ENCODE measurements at regions not wholly inside any gene's neighbourhood (a gene's known extent, or its start where the extent isn't known, plus 50 kb on each side); places are given as distances from the start of the nearest gene placed in this dataset.

DNA sequence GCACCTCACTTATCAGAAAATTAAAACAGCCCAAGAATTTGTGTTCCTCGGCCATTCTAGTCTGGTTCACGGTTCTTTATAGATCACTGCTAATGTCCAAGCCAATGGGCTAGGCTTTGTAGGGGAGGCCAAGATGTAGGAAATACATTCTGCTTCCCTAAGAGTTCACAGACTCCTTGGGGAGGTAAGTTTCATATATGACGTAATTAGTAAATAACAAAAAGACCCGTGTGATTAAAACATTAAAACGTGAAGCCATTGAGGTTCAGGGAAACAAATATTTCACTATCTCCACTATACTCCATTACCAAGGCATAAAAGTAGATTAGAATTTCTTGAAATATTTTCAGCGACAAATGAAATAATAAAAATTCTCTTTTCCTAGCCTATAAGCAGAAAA, 272.5 kb upstream of the KLHL29 start:
- no peak overlapping the region for H3K27ac ChIP-seq
- H3K4me2 ChIP-seq, result no peak overlapping the region
- peaks cover 0 to 16% (median 9%) of the 10 kb centered on the region in 11 experiments; a peak in 13 of 22 replicates for H3K9me3 ChIP-seq (replicated peaks in 1 of 11)
- H3K4me3 ChIP-seq, result no peak overlapping the region
- H4K20me1 ChIP-seq, result no peaks in the 10 kb centered on the region
- H3K9ac ChIP-seq, result no peak overlapping the region
- no peaks in the 10 kb centered on the region for H3K27me3 ChIP-seq
- TF ChIP-seq Cebpa-rat (IDR thresholded peaks at IDR 0.05), result no peak
- no peaks in the 10 kb centered on the region for H3K36me3 ChIP-seq
- H3K4me1 ChIP-seq, result no peaks in the 10 kb centered on the region

DNA sequence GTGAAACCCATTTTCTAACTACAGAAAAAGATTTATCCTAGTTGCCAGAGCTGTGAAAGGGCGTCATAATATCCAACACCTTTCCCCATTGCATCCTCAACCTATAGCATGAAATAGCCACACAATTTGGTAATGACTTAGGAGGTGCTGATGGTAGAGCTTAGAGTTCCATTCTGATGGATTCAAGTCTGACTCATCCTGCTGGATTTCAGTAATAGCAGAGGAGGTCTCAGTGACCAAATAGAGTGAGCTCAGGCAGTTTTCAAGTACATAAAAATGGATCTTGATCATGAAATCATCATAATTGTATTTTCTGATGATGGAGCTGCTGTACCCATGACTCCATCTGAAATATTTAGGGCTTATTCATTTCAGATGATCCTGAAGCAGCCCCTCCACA, 270.7 kb upstream of the KLHL29 start:
- no peaks in the 10 kb centered on the region for H4K20me1 ChIP-seq
- no peaks in the 10 kb centered on the region for H3K4me1 ChIP-seq
- no peak overlapping the region for H3K27ac ChIP-seq
- no peak overlapping the region for H3K9ac ChIP-seq
- no peak overlapping the region for H3K4me3 ChIP-seq
- H3K36me3 ChIP-seq, result no peaks in the 10 kb centered on the region
- TF ChIP-seq Cebpa-rat (IDR thresholded peaks at IDR 0.05), result no peak
- no peaks in the 10 kb centered on the region for H3K27me3 ChIP-seq
- peaks cover 0 to 14% (median 9%) of the 10 kb centered on the region in 11 experiments; a peak in 13 of 22 replicates for H3K9me3 ChIP-seq (replicated peaks in 1 of 11)
- H3K4me2 ChIP-seq, result no peak overlapping the region

DNA sequence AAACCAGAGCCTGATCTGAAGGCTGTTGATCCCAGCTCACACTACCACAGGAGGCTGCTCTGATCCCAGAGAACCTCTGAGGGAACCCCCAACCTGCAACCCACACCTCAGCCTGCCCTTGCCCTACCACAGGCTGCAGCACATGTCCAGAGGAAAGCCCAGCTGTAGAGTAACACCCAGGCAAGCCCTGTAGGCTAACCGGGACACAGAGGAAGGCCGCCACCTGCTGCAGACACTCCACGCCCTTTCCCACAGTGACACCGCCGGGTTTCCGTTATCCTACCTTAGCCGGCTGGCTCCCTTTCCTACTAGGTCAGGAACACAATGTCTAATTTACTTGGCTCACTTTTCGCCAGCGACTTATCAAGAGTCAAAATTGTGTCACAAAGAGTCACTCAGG, 266.7 kb upstream of the KLHL29 start:
- Histone ChIP-seq H3K36me3 (no peaks in the 10 kb centered on the region), H3K4me2 (no peak overlapping the region), H3K4me1 (no peaks in the 10 kb centered on the region), H3K27ac (no peak overlapping the region), H4K20me1 (no peaks in the 10 kb centered on the region), H3K9ac (no peak overlapping the region), H3K27me3 (no peaks in the 10 kb centered on the region), H3K9me3 (replicated peaks in 1 of 11) (no peaks in the 10 kb centered on the region), H3K4me3 (no peak overlapping the region)
- TF ChIP-seq Cebpa-rat (IDR thresholded peaks at IDR 0.05), result no peak

DNA sequence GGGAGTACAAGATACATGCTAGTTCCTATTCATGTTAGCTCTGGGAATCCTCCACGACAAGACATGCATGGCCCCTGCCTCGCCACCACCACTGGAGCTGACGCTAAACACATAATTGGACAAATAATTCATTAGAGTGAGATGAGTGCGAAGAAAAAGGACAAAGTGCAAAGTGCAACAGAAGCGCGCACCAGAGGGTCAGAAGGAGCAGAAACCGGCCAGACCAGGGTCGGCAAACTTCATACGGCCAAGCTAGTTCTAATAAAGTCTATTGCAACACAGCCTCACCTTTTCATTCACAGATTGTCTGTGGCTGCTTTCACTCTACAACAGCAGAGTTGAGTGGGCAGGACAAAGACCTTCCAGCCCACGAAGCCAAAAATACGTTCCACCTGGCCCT, 266.1 kb upstream of the KLHL29 start:
- Histone ChIP-seq H3K36me3 (no peaks in the 10 kb centered on the region), H3K27ac (no peak overlapping the region)

DNA sequence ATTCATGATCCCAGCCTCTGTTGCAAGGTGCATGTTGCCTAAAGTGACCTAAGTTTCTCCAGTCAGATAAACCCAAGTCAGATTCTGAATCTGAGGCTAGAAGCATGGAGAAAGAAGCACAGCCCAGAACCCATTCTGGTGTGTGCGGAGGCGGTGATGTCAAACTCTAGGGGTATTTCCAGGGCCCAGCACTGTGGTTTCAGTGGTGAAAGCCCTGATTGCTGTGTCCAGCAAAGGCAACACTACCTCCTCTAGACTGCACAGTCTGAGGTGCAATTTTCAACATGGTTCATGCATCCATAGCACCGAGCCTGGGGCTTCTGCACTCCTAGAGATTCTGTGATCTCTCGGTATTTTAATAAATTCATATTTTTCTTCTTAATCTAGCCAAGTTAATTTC, 264.8 kb upstream of the KLHL29 start:
- Histone ChIP-seq H3K36me3 (no peaks in the 10 kb centered on the region), H3K27me3 (no peaks in the 10 kb centered on the region), H3K27ac (no peak overlapping the region), H3K9me3 (replicated peaks in 1 of 11) (no peaks in the 10 kb centered on the region), H4K20me1 (no peaks in the 10 kb centered on the region), H3K4me3 (no peak overlapping the region), H3K4me1 (no peaks in the 10 kb centered on the region), H3K4me2 (no peak overlapping the region), H3K9ac (no peak overlapping the region)
- TF ChIP-seq Cebpa-rat (IDR thresholded peaks at IDR 0.05), result no peak

More for the DNA sequence above, 266.1 kb upstream of the KLHL29 start:
- H3K4me3 ChIP-seq, result no peak overlapping the region
- no peaks in the 10 kb centered on the region for H3K9me3 ChIP-seq (replicated peaks in 1 of 11)
- H3K4me2 ChIP-seq, result no peak overlapping the region
- H3K4me1 ChIP-seq, result no peaks in the 10 kb centered on the region
- TF ChIP-seq Cebpa-rat (IDR thresholded peaks at IDR 0.05), result no peak
- no peaks in the 10 kb centered on the region for H3K27me3 ChIP-seq
- no peak overlapping the region for H3K9ac ChIP-seq
- no peaks in the 10 kb centered on the region for H4K20me1 ChIP-seq

DNA sequence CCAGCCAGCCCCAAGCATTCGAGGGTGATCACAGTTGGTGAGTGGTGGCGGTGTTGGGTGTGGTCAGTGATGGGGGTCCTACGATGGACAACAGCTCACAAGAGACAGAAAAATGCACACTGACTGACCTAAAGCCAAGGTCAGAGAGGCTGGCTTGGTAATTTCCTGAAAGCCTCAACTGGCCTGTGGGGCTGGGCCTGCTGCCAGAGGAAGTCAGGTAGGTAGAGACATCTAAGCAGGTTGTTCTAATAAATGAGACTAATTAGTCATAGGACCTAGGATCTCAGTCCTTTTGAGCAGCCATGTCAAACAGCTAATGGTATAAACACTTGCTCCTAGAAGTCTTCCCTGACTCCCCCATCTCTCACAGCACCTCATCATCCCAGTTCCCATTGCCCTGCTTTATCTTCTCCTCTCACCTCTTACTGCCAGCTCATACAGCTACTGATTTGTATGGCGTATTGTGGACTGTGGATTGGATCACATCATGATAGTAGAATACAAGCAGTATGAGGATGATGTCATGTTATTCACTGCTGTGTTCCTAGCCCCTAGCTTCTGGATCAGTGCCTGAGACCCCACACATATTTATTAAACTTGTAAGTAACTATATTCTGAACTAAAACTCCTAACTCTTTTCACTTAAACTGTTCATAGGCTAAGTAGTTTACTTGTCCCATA, 262.9 kb upstream of the KLHL29 start:
- Histone ChIP-seq H3K36me3 (no peaks in the 10 kb centered on the region), H3K4me2 (no peak overlapping the region), H3K9ac (no peak overlapping the region)

DNA sequence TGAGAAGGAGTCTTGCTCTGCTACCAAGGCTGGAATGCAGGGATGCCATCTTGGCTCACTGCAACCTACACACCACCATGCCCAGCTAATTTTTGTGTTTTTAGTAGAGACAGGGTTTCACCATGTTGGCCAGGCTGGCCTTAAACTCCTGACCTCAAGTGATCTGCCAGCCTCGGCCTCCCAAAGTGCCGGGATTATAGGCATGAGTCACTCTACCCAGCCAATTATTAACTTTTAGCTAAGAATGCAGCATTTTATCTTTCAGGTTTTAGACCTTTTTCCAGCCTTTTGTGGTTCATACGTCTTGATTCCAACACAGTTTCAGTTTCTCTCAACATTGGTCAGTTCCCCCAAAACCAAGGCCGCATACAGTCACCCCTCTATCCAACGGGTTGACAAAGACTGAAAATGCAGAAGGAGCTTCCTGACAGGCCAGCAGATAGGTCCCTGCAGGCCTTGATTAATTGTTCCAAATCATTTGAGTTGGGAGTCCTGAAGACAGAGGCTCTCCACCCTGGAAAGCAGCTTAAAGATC, 262.2 kb upstream of the KLHL29 start:
- Histone ChIP-seq H3K27ac (no peak overlapping the region), H3K9ac (no peak overlapping the region), H3K9me3 (replicated peaks in 1 of 11) (no peaks in the 10 kb centered on the region), H3K36me3 (no peaks in the 10 kb centered on the region), H3K4me1 (no peaks in the 10 kb centered on the region), H3K4me3 (no peak overlapping the region), H4K20me1 (no peaks in the 10 kb centered on the region), H3K27me3 (no peaks in the 10 kb centered on the region), H3K4me2 (no peak overlapping the region)
- no peak for TF ChIP-seq Cebpa-rat (IDR thresholded peaks at IDR 0.05)

More for the DNA sequence above, 262.9 kb upstream of the KLHL29 start:
- H3K27ac ChIP-seq, result no peak overlapping the region
- no peaks in the 10 kb centered on the region for H3K27me3 ChIP-seq
- H3K4me1 ChIP-seq, result no peaks in the 10 kb centered on the region
- TF ChIP-seq Cebpa-rat (IDR thresholded peaks at IDR 0.05), result no peak
- no peak overlapping the region for H3K4me3 ChIP-seq
- H3K9me3 ChIP-seq (replicated peaks in 1 of 11), result no peaks in the 10 kb centered on the region
- H4K20me1 ChIP-seq, result no peaks in the 10 kb centered on the region

DNA sequence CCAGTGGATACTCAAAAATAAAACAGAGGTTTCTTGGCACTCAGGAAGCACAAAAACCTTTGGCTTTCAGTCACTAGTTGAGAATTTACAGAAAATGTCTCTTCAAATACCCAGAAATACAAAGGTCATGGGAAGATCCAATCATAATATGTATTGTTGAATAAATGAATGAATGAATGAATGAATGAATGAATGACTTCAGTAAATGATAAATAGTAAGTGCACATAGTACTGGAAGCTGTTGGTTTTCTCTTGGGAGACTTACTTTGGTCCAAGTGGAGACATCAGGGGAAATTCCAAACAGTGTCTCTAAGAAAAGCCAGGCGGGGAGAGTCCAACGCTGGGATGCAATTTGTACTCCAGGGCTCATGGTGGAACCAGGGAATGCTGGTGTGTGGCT, 261.3 kb upstream of the KLHL29 start:
- Histone ChIP-seq H4K20me1 (no peaks in the 10 kb centered on the region), H3K9me3 (replicated peaks in 1 of 11) (peaks cover 0 to 6% (median under 1%) of the 10 kb centered on the region in 11 experiments; a peak in 8 of 22 replicates)
- TF ChIP-seq Cebpa-rat (IDR thresholded peaks at IDR 0.05), result no peak

DNA sequence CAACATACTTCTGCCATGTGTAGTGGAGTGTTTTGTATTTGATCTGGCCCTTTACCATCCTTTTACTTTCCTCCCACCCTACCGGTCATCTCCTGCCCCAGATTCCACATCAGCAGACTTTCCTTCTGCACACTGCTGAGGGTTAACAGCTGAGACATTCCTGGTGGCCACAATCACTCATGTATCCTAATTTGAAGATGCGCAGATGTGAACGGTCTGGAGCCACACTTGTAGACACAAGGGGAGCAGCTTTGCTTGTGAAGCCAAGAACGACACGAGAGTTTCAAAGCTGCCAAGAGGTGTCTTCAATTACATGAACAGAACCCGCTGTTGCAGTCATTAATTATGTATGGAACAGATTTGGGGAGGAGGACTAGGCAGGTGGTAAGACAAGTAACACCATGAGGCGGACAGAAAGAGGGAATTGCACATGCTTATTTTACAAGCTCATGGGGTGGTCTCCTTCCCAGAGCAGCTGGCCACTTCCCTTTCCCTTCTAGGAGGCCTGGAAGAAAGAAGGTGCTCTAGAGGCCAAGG, 260.7 kb upstream of the KLHL29 start:
- Histone ChIP-seq H3K27ac (no peak overlapping the region), H3K9ac (no peak overlapping the region), H3K27me3 (no peaks in the 10 kb centered on the region), H3K36me3 (no peaks in the 10 kb centered on the region), H3K4me3 (no peak overlapping the region), H4K20me1 (no peaks in the 10 kb centered on the region), H3K4me2 (no peak overlapping the region), H3K9me3 (replicated peaks in 1 of 11) (peaks cover 0 to 11% (median 6%) of the 10 kb centered on the region in 11 experiments; a peak in 9 of 22 replicates), H3K4me1 (no peaks in the 10 kb centered on the region)
- TF ChIP-seq Cebpa-rat (IDR thresholded peaks at IDR 0.05), result no peak

More for the DNA sequence above, 261.3 kb upstream of the KLHL29 start:
- no peak overlapping the region for H3K4me3 ChIP-seq
- H3K4me2 ChIP-seq, result no peak overlapping the region
- no peak overlapping the region for H3K9ac ChIP-seq
- H3K27ac ChIP-seq, result no peak overlapping the region
- no peaks in the 10 kb centered on the region for H3K36me3 ChIP-seq
- H3K4me1 ChIP-seq, result no peaks in the 10 kb centered on the region
- H3K27me3 ChIP-seq, result no peaks in the 10 kb centered on the region

DNA sequence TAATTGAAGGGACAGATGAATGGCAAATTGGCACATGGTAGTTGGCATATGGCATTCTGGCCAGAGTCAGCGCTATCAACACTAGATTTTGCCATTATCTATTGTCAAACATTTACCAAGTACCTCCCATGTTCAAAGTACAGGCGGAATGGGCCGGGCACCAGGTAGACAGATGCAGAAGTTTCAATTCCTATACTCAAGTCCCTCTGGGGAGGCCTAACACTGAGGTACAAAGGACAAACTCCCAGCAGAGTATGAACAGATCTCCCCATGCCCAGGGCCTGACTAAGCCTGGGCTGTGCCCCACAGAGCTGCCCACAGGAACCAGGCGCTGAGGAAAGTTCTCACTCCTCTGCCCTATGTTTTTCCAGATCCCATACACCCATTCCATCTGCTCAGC, 257.5 kb upstream of the KLHL29 start:
- Histone ChIP-seq H3K4me1 (no peaks in the 10 kb centered on the region), H3K27me3 (no peaks in the 10 kb centered on the region), H3K27ac (no peak overlapping the region), H3K4me3 (no peak overlapping the region), H4K20me1 (no peaks in the 10 kb centered on the region), H3K36me3 (no peaks in the 10 kb centered on the region), H3K9ac (no peak overlapping the region), H3K4me2 (no peak overlapping the region), H3K9me3 (replicated peaks in 1 of 11) (peaks cover 0 to 25% (median 9%) of the 10 kb centered on the region in 11 experiments; a peak in 13 of 22 replicates)
- no peak for TF ChIP-seq Cebpa-rat (IDR thresholded peaks at IDR 0.05)
